ENCODE measurements at regions not wholly inside any gene's neighbourhood (a gene's known extent, or its start where the extent isn't known, plus 50 kb on each side); places are given as distances from the start of the nearest gene placed in this dataset.

DNA sequence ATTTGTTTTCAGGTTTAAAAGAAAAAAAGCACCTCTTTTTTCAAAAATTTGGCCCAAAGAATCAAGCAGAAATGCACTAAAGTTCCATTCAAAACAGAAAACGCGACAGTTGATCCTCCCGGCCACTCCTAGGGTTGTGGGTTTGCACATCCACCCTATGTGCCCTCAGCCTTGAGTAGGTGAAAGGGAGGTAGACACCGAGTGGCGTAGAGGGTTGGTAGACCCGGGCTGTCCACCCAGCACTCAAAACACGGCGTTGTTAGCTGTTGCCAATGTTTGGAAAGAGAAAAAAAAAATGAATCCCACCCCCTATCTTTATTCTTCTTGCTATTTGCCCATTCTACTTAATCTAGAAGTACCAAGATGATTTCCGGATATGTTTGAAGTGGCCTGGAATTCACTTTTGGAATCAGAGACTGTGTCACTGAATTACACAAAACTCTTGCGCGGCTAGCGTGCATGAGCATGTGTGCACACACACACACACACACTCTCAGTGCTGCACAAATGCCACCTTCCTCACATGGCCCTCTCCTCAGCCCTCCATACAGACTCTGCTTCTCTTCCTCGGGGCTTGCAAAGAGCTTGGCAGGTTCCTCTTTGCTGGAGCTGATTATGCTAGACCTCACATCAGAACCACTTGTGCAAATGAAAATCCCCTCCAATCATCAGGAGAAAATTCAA, 110.2 kb upstream of the HAND1 start:
- DNase-seq (ENCODE audit: low read depth): no peak

DNA sequence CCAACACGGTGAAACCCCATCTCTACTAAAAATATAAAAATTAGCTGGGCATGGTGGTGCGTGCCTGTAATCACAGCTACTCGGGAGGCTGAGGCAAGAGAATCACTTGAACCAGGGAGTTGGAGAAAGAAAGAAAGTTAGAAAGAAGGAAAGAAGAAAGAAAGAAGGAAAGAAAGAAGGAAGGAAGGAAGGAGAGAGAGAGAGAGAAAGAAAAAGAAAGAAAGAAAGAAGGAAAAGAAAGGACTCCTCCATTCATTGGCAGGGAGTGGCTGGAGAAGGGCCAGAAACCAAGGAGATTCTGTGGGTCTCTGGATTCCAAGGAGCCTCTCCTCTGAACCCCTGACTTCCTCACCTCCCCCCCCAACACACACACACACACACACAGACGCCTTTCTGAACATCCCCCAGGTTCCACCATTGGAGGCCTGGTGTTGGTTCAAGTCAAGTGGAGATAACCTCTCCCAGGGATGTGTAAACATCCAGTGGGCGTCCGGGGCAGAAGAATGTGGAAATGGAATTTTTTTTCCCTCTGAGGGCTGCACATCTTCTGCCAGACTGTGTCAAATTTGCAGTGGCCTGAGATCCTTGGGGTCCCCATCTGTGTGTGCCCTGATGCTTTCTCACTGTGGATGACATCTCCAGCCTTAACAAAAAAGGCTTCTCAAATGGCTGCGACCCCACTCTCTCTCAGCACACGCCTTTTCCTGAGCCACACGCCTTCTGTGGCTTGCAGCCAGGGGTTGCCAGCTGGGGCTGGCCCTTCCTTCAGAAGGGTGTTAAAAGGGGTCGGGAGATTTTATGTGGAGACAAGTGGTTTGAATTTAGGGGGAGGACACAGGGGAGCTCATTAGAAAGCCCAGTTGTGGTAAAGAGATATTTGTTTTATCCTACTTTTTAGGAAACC, 109.3 kb upstream of the HAND1 start:
- no peak for DNase-seq (ENCODE audit: low read depth)

DNA sequence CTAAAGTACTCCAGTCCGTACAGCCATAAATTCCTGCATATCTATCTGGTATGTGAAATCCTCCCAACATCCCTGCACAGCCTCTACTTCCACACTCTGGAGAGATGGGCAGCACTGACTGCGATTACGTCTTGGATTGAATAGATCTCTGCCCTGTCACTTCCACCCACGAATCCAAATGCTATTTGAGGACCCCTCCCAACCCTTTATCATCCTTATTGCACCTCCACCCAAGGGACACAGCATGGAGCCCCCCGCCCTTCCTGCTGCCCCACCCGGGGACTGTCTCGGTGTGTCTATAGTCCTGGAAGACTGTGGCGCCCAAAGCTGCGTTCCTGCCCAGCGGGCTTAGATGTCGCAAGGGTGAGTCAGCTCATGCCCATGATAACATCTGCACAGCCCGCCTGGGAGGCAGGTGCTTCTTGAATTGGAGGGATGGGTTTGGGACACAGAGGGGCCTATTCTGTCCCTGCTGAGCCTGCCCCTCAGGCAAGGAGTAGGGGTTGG, 105.7 kb upstream of the HAND1 start:
- no peak for DNase-seq (ENCODE audit: low read depth)

DNA sequence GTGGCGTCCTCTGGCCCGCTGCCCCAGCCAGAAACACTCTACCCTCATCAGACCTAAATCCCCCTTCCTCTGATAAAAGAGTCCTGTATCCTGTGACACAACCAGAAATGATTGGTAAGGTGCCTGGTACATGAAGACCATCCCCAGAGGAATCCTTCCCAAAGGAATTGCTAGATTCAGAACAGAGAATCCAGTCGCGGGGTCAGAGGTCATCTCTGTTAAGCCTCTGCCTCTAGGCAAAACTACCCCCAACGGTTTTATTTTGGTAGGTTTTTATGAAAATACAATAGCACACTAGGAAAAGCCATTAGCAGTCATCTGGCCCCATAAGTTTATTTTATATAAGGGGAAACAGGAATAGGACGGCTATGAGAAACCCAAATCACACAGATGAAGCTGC, 102.4 kb upstream of the HAND1 start:
- DNase-seq (ENCODE audit: low read depth): no peak

DNA sequence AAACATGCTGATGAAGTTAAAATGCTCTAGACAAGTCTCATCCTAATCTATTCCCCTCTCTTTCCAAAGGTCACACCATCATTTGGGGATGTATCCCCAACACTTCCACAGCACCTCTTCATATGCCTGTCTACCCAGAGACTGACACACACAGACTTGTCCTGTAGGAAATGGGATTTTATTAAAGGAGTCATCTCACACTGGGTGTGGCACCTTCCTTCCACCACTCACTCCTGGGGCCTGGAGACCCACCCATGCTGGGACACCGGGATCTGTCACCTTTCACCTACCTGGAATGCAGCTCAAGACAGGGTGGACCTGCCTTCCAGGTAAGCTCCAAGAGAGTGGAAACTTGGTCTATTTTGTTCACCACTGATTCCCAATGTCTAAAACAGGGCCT, 99.4 kb upstream of the HAND1 start:
- DNase-seq (ENCODE audit: low read depth): no peak

DNA sequence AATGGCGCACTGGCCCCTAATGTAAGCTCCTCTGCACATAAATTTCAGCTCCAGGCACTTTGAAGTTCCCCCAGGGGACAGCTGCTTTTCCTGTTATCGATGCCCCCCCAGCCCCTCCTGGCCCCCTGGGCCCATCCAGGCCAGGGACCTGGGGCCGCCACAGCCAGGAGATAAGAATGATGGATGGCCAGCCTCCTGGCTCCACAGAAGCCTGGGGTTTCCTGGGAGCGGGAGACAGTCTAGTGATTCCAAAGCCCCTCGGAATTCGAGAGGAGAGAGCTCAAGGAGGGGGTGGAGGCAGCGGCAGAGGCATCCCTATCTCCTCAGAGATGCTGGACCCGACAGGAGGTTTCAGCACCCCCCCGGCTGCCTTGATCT, 98.4 kb upstream of the HAND1 start:
- DNase-seq (ENCODE audit: low read depth): no peak

DNA sequence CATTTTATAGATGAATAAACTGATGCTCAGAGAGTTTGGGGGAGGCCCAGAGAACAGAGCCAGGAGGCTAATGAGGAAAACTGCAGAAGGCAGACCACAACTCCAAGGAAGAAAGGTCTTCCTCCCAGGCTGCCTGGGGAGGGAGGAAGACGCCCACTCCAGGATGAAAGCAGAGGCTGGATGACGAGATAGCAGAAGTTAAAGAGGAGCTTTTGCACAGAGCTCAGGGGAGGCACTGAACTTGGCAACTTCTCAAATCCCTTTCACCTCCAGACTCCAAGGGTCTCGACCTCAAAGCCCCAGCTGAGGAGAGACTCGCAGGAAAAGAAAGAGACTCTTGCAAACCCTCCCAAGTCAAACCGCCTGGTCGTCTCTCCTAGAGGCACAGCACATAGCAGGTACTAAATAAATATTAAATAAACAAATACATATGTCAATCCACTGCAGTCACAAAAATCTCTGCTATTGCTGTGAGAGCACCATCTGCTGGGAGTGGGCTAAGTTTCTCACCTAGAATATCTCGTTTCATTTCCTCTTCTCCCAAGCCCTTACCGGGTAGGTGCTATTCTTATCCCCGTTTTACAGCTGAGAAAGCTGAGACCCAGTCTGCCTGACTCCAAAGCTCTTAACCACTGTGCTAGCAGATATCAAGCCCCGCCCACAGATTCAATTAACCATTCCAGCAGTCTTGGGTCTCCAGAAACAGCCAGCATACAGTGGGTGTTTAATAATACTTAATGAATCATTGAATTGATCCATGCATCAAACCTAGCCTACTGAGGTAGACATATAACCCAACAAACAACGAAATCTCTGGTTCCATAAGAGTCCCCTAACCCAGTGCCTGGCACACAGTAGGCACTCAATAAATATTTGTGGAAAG, 97.8 kb upstream of the HAND1 start:
- no peak for DNase-seq (ENCODE audit: low read depth)

DNA sequence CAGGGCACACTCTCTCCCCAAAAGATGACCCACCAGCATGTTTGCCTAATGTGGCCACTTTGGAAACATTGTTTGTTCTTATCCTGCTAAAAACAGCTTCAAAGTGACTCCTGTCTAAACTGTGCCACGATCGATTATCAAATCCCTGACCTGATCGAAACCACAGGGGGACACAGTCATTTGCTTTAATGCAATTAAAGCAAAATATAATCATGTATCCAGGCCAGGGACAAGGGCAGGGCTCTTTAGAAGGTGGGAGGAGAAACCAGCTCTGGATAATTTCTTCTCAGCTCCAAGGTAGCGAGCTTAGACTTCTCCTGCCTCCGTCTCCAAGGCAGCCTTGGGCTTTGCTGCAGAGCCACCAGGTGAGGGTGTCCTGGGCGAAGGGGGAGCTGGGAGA, 95.0 kb upstream of the HAND1 start:
- DNase-seq (ENCODE audit: low read depth): no peak

DNA sequence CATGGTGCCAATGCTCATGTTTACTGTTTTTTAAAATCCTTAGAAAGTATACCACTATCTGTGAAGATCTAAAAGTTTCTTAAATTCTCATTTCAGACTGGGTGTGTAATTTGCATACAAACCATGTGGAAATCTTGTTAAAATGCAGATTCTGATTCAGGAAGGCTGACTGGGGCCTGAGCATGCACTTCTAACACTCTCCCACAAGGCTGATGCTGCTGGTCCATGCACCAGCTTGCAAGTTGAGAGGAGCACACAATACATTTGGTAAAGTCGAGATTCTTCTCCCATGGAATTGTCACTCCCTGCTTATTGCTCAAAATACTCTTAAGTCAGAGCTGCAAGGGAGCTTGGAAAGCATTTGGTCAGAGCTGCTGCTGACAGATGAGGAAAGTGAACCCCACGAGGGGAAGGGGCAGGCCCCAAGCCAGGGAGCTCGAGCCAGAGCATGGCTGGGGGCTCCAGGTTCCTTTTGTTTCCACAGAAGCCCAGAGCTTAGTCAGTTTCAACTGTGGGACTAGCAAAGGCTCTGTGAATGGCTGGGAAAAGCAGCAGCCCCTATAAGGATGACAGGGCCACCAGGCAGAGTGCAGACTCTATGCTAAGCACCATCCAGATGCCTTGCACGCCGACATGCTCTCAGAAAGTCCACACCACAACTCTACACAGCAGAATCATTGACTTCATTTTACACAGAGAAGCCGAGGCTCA, 93.5 kb upstream of the HAND1 start:
- no peak for DNase-seq (ENCODE audit: low read depth)

DNA sequence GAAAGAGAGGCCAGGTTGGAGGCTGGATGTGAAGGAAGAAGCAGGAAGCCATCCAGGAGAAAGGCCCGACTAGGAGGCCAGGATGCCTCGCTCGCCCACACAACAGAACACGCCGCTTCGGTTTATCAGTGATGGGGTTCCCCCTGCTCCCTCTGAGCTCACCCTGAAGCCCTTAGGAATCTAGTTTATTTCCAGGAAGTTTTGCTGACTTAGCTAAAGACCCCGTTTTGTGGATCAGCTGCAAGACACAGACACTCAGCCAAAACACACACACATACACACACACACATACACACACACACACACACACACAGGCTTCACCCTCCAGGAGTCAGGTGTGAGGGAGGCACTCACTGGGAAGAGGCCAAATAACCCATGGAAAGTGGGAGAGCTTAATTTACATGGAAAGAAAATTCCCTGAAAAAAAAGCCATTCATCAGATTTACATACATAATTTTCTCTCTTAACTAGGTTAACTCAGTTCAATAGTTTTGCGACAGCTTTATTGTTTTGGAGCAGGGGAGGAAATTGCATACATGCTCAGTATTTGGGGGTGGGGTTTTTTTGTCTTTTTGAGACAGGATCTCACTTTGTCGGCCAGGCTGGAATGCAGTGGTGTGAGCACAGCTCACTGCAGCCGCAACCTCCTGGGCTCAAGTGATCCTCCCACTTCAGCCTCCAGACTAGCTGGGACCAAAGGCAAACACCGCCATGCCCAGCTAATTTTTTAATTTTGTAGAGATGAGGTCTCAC, 92.7 kb upstream of the HAND1 start:
- DNase-seq (ENCODE audit: low read depth): no peak

DNA sequence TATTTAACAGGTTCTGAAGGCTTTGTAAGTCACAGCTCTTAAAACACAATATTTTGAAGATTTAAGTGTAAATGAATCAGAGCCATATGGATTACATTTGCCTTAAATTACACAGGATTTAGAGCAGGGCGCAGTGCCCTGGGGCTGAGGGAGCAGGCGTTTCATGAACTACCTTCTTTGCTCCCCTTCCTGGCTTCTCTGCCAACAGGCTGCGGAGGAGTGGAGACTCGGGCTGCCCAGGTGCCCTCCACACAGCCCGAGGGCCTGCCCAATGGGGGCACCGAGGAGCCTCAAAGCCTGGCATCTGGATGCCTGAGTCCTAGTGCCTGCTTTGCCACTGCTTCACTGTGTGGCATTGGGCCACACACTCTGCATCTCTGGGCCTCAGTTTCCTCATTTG, 90.6 kb upstream of the HAND1 start:
- DNase-seq (ENCODE audit: low read depth): no peak

DNA sequence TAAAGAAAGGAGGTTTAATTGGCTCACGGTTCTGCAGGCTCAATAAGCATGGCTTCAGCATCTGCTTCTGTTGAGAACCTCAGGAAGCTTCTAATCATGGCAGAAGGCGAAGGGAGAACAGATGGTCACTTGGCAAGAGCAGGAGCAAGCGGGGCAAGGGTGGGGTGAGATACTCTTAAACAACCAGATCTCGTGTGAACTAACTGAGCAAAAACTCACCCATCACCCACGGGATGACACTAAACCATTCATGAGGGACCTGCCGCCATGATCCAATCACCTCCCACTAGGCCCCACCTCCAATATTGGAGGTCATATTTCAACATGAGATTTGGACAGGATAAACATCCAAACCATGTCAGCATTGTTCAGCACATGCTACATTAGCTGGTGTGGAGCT, 89.1 kb upstream of the HAND1 start:
- no peak for DNase-seq (ENCODE audit: low read depth)

DNA sequence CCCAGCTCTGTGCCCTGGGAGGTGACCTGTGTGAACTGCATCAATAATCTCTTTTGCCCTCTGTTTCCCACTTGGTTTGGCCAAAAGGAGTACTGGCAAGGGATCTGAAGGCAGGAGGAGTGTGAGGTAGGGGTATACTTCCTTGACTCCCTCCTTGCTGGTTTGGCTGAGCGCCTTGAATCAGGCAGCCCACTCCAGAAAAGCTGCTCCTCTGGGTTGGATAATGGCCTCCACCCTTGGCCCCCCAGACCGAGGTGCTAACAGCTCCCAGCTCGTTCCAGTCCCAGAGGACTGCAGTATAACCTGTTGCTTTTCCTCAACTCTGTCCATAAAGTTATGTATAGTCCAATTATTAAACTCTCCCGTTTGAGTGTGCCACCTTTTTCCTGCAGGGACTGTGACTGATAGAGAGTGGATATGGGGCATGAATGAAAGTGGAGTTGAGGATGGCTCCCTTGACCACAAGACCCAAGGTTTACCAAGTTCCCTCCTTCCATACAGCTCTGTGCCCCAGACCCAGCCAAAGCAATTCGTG, 88.2 kb upstream of the HAND1 start:
- DNase-seq (ENCODE audit: low read depth): no peak

DNA sequence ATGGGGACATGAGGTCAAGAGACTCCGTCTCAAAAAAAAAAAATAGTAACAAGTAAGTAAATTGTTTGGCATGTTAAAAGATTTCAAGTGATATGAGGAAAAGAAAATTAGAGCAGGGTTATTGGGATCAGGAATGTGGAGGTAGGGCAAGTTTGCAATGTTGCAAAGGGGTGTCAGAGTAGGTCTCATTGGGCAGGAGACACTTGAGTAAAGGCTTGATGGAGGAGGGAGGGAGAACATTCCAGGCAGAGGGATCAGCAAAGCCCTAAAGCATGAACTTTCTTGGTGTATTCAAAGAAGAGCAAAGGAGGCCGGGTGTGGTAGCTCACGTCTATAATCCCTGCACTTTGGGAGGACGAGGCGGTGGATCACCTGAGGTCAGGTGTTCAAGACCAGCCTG, 87.1 kb upstream of the HAND1 start:
- no peak for DNase-seq (ENCODE audit: low read depth)

DNA sequence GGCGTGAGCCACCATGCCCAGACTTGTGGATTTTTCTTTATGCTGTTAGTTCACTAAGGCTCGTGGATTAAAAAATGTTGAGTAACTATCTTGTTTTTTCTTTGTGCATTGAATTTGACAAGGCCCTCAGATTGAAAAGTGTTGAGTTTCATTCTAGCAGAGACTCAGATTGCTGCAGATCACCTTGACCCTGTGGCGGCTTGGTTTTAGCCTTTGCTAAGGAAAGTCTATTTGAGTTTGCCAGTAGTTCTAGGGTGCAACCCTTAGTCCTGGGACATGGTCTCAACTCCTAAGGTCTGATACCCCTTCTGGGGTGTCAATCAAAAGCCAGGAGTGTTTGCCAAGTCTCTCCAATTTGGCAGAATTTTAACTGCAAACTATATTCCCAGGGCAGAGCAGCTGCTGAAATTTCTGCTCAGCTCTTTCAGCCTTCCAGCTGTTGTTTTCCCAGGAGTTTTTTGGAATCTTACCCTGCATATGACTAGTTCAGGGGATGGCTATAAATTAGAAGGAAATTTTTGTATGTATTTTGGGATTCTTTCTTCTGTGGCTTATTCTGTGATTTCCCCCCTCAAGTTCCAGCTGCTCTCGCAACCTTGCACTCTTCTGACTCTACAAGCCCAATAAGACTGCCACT, 84.3 kb upstream of the HAND1 start:
- DNase-seq (ENCODE audit: low read depth): no peak

DNA sequence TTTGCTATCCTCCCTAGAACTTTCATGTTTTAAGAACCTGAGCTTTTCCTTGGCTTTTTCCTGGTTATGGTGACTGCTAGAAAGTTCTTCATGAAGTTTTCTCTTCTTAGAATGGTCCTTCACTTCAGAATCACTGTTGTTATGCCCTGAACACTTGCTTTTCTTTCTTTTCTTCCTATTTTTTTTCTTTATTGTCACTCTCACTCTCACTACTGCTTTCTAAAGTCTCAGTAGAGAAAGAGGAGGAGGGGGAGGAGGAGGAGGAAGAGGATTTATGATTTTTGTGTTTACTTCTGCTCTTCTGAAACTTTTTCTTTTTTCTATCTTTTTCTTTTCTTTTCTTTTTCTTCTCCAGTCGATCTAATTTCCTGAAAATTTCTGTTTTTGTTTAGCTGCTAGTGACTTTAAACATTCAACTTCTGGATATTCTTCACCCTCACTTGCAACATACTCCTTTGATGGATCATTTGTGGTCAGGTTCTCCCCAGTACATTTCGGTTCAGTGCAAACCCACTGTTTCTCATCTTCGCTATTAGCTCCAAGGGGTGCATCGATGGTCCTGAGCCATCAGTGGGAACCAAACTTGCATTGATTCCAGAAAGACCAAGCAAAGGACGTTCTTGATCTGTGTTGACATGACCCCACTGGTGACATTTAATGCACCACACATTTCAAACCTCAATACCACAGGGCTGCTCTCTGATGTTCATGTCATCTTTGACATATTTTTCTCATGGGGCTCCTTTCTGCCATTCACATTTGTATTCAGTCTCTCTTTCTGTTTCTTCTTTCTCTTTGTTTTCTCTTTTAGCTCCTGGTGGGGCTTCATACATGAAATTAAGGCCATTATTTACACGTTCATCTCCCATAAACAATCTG, 81.6 kb upstream of the HAND1 start:
- DNase-seq (ENCODE audit: low read depth): no peak

DNA sequence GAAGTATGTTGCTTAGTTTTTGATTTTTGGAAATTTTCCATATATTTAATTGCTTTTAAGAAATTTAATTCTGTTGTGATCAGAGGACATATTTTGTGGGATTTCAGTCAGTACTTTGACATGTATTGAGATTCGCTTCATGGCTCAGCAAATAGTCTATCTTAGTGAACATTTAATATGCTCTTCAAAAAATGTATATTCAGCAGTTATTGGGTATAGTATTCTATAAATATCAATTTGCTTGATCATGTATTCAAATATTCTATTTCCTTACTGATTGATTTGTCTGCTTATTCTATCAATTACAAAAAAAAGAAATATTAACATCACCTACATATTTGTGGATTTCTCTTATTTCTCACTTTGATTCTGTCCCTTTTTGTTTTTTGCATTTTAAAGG, 79.5 kb upstream of the HAND1 start:
- no peak for DNase-seq (ENCODE audit: low read depth)

DNA sequence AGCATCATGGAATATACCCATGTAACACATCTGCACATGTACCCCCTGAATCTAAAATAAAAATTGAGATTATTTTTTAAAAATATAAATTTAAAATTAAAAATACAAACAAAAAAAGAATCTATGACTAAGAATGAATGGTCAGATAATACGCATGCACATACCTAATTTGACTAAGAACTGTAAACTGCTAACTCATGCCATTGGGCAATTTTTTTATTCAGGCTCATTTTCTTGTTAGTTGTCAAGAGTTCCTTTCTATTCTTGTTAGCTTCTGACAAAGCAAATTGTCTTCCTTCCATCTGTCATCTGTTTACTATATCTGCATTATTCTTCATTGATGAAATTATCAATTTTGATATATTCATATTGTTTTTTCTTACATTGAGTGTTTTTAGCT, 69.5 kb upstream of the HAND1 start:
- no peak for DNase-seq (ENCODE audit: low read depth)

DNA sequence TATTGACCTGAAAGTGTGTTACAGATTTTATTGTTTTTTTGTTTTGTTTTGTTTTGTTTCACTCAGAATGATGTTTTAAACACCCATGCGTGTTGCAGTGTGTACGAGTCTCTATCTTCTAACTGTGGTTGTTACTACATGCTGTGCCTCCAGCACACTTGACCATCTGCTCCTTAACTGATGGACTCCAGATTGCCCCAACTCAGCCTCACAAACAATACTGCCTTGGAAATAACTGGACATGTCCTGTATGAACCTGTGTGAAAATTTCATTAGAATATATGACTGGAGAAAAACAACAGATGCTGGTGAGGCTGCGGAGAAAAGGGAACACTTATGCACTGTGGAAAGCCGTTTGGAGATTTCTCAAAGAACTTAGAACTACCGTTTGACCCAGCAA, 68.7 kb upstream of the HAND1 start:
- no peak for DNase-seq (ENCODE audit: low read depth)
